GM10266 (cell line): ENCODE measurements at regions not wholly inside any gene's neighbourhood (a gene's known extent, or its start where the extent isn't known, plus 50 kb on each side); places are given as distances from the start of the nearest gene placed in this dataset.
"Not testable (repeated sequence)": the region's sequence is repeated elsewhere in the genome, so short reads cannot be mapped to it uniquely, and the experiment has no call there.

Source experiments
- DNase-seq: peaks from one replicate; pipeline ENCODE4 v3.0.0; 2012; ENCODE audit errors: extremely low spot score
- CTCF ChIP-seq: IDR thresholded peaks from 2 replicates; pipeline ENCODE4 v1.5.1; 2012; ENCODE audit warnings: mild to moderate bottlenecking, low read depth; ENCODE audit not compliant: control insufficient read depth, insufficient read depth; ENCODE audit errors: missing control alignments

- peak; percentile 23 for DNase-seq
Measured at GRCh38 chr9:7570107-7570720, 229.4 kb downstream of the DMAC1 start.

GRCh38 chr9:7567687-7568086, 231.9 kb downstream of the DMAC1 start:
- TF ChIP-seq CTCF: no peak
- DNase-seq: no peak

More at GRCh38 chr9:7570107-7570720, 229.4 kb downstream of the DMAC1 start:
- TF ChIP-seq CTCF: peak; percentile 88

GRCh38 chr9:7561527-7562080, 238.0 kb downstream of the DMAC1 start:
- TF ChIP-seq CTCF: no peak
- DNase-seq: no peak

GRCh38 chr9:7560669-7561305, 238.8 kb downstream of the DMAC1 start:
- DNase-seq: no peak
- TF ChIP-seq CTCF: no peak

- TF ChIP-seq CTCF: no peak
- no peak for DNase-seq
Measured at GRCh38 chr9:7554699-7555098, 244.9 kb downstream of the DMAC1 start.

- not testable (repeated sequence) for DNase-seq
Measured at GRCh38 chr9:7552706-7553105, 246.9 kb downstream of the DMAC1 start.

GRCh38 chr9:7549249-7549648, 250.3 kb downstream of the DMAC1 start:
- no peak for DNase-seq
- no peak for TF ChIP-seq CTCF
